VCaP (cell line): ENCODE measurements at regions not wholly inside any gene's neighbourhood (a gene's known extent, or its start where the extent isn't known, plus 50 kb on each side); places are given as distances from the start of the nearest gene placed in this dataset.

Experiments
- H3K27ac ChIP-seq: fragments of 450-650 bp; 2 replicates; pipeline ENCODE4 v1.5.1; 2017
- CTCF ChIP-seq: fragments of 450-650 bp; conservative IDR thresholded peaks from 2 replicates; pipeline ENCODE4 v1.5.1; 2017; ENCODE audit warnings: mild to moderate bottlenecking, moderate library complexity

GRCh38 chr3:65026151-65026550 lies 338.4 kb upstream of the ADAMTS9 start:
- no peak overlapping the region for H3K27ac ChIP-seq
- no peak for TF ChIP-seq CTCF

DNA sequence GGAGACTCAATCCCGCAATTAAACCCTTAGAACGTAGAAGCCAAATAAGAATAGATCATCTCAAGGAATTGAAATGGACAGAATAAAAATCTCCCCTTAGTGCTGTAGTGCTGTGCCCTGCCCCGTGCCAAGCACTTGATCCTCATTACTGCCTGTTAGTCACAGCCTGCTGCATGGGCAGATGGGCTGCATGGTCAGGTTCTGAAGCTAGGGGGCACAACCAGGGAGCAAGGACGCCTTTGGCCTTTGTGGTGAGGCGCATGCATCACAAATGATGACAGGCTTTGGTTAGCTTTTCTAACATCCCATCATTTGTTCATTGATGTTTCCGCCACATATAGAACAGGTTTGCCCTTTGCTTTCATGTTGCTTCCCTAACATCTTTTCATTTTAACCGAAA lies 336.3 kb upstream of the ADAMTS9 start:
- no peak overlapping the region for H3K27ac ChIP-seq
- no peak for TF ChIP-seq CTCF

- no peak for TF ChIP-seq CTCF
- no peak overlapping the region for H3K27ac ChIP-seq
Measured at GRCh38 chr3:65020281-65021160, 332.7 kb upstream of the ADAMTS9 start.

DNA sequence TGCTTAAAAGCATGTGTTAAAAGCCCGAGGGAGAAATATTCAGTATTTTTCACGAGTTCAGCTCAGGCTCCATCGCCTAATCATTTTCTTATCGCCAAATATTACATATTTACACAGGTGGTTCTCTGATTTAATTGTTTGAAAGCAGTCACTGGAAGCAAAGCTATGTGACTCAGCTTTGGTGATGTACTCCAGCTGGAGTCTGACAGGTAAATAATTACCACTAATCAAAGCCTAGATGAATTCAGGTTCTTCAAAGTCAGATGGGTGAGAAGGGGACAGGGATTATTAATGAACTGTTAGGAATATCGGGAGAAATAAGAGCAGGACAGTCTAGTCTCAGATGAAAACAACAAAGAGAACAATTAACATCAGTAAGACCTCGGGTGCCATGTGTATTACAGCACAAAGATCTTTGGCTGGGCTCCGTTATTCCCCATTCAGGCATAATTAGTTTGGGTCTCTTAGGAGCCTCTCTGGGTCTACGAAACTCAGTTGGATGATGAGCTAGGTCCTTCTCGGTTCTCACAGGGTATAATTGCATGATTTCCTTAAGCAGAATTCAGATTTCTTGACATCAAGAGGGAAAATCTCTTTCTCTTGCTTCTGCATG lies 331.7 kb upstream of the ADAMTS9 start:
- TF ChIP-seq CTCF, result no peak
- peak overlapping the region; percentile 33 for H3K27ac ChIP-seq

- no peak for TF ChIP-seq CTCF
- H3K27ac ChIP-seq, result peak overlapping the region; percentile 33
Measured at GRCh38 chr3:65018801-65019200, 331.0 kb upstream of the ADAMTS9 start.

GRCh38 chr3:65017359-65017758 lies 329.6 kb upstream of the ADAMTS9 start:
- no peak for TF ChIP-seq CTCF

GRCh38 chr3:65015711-65016110 lies 327.9 kb upstream of the ADAMTS9 start:
- H3K27ac ChIP-seq, result no peak overlapping the region
- TF ChIP-seq CTCF, result no peak

More at GRCh38 chr3:65017359-65017758, 329.6 kb upstream of the ADAMTS9 start:
- no peak overlapping the region for H3K27ac ChIP-seq
